ENCODE measurements at regions not wholly inside any gene's neighbourhood (a gene's known extent, or its start where the extent isn't known, plus 50 kb on each side); places are given as distances from the start of the nearest gene placed in this dataset.

GRCh38 chr4:181420950-181421349 is 822.3 kb upstream of the TENM3 start:
- no peak for DNase-seq

GRCh38 chr4:181424362-181425016 is 818.7 kb upstream of the TENM3 start:
- DNase-seq: no peak

- DNase-seq: no peak
Observed at GRCh38 chr4:181427076-181427475, 816.1 kb upstream of the TENM3 start.

GRCh38 chr4:181431006-181431405 is 812.2 kb upstream of the TENM3 start:
- DNase-seq: no peak

DNA sequence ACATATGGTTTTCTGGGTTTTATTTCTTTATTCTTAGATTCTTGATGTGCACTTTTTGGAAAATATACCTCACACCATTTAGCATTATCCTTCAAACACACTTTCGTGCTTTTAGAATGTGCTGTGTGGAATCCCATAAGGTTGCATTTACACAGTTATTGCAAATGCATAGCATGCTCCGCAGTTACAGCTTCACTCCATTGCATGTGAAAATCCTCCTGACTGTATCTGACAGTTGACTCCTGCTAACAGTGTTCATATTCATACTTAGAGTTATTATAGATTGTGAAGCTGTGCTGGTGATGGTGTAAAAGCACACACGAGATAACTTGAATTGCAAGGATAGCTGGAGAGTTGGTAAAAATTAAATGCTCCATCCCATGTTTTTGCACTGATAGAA is 811.5 kb upstream of the TENM3 start:
- no peak for DNase-seq

DNA sequence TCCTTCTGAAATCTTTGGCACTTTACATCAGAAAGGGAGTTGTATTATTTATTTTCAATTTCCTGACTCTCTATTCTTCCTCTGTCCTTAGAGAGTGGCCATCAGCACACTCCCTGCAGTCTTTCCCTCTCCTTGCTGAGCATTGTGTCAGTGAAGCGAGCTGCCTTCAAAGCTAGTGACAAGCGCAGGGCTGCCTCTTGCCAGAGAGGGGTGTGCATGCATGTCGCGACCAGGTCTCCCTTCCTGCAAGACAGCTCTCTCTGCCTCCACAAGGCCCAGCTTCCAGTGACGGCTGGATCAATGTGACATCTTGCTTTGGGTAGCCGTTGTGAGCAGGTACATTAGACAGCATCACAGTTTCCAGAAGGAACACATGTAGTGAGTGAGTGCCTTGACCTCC is 810.9 kb upstream of the TENM3 start:
- no peak for DNase-seq

DNA sequence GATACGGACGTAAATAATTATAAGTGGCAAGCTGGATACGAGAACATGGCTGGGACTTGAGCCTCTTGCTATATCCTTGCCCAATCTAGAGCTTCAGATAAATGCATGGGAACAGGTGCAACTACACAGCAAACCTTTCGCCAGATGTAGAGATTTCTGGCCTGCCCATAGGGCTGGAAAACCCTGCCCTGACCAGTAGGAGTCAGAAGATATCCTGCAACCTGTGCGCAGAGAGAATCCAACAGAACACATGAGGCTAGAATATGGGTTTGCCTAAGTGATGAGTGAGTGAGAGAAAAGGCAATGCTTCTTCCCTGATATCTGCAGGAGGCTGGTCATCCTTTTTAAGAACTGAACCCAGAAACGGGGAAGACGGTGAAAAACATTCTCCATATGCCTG is 805.3 kb upstream of the TENM3 start:
- DNase-seq: no peak

DNA sequence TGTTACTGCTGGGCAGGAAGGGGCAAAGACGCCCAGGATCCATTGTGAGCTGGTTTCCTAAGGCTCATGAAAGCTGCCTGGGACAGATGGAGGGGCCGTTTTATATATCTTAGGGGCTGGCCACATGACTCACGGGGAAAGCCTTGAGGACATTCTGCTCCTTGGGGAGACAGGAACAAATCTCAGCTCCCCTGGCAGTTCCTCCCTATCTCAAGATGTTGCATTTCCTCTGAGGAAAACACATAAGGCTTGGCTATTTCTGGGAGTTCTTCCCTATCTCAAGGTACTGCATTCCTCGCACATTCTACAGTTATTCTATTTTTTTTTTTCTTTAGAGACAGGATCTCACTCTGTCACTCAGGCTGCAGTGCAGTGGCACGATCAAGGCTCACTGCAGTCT is 804.6 kb upstream of the TENM3 start:
- DNase-seq: no peak

- DNase-seq: no peak
Observed at GRCh38 chr4:181443021-181443420, 800.2 kb upstream of the TENM3 start.

DNA sequence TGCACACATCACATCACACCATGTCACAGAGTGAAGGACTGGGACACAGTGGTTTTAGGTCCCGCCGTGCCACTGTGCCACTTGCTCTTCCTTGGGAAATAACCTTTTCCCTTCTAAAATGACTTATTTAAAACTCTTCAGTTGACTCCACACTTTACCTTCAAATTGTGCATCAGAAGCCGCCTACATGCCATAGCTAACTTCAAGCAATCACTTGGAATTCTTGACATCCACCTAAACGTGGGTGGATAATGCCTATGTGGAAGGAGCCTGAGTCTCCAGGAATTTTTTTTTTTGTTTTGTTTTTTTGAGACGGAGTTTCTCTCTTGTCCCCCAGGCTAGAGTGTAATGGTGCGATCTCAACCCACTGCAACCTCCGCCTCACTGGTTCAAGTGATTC is 777.4 kb upstream of the TENM3 start:
- DNase-seq: no peak

DNA sequence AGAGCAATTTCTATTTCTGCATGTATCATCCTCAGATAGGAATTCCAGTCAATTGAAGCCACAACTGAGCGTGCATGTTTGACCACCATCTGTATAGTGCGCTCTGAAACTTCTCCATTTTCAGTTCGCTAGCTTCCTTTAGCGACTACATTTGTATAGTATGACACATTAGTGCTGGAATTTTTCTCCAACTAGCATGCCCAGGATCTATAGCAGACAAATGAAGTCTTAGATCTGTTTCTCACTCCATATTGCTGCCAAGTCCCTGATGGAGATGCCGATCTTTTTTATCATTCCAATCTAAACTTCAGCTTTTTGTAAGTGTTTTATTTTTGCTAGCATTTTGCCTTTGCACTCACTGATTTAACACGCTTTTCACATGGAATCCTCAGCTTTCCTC is 774.8 kb upstream of the TENM3 start:
- no peak for DNase-seq

DNA sequence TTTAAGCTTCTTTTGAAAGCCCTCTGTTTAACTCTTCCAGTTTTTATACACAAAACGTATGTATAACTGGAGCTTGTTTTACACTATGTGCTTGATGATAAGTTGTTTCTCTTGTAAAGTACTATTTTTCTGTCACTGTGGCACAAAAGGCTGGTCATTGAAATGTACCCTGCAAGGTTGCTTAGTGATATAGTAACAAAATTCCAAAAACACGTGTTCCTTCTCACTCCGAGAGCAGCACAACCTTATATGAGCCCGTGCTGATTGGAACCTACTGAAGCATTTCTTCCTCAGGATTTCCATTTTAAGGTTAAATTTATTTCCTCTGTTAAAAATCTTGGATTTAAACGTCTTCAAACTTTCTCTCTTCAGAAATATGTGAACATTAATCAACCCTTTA is 772.9 kb upstream of the TENM3 start:
- no peak for DNase-seq

DNA sequence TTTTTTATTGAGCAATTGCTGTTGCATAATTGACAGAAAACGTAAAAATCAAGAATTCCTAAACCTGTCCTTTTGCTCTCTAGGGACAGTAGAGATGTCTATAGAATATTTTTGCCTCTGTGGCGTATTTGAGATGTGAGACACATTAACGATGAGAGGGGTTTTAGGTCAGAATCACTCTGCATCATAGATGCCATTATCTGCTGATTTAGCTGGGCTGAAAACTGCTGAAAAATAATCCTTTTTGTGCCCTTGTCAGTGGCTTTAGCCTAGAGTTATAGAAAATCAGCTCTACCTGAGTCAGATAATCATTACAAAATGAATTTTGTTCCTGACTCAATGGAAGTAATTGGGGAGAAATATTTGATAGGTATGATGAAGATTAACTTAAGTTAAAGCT is 767.8 kb upstream of the TENM3 start:
- no peak for DNase-seq

DNA sequence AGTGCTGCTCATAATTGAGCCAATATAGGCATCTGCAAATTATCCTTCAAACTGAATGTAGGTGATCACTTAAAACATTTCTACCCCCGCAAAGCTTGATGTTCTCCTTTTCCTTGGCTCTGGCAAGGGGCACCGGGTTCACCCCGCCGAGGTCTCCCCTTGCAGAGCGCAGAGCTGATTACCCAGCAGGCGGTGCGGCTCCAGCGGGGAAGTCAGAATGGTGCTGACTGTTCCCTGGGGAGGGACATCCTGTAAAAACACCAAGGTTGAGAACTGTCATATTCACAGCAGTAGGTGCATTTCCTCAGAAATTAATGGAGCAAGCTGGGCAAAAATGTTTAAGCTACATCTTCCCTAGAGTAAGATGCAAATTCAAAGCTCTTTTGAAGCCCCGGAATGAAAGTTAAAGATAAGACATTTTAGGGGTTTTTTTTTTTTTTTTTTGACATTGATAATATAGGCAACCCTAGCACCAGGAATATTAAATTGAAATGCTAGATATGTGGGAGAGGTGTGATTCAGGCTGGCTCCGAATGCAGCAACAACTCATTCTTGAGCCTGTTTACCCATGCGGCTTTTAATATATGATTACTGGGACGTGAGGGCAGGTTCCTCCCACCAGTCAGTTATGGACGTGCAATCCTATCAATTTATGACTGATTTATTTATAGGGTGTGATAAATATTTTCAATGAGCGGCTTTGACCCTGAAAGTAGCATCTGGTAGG is 767.3 kb upstream of the TENM3 start:
- no peak for DNase-seq

DNA sequence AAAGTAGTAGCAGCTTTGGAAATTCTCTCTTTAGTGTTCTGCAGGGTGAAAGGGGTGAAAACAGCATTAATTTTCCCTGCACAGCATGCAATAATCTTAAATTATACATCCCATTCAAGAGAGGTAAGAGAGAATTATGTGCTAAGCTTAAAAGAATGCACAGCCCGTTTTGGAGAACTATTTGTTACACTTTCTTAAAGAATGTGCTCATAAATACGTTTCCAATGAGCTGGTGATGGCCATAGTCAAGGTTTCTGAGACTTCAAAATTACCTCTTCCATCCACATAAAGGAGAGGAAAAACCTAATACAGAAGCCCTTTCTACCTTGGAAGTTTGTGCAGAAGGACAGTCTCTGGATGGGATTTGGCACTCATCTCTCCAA is 766.7 kb upstream of the TENM3 start:
- no peak for DNase-seq

- DNase-seq: no peak
Observed at GRCh38 chr4:181477591-181477990, 765.6 kb upstream of the TENM3 start.

DNA sequence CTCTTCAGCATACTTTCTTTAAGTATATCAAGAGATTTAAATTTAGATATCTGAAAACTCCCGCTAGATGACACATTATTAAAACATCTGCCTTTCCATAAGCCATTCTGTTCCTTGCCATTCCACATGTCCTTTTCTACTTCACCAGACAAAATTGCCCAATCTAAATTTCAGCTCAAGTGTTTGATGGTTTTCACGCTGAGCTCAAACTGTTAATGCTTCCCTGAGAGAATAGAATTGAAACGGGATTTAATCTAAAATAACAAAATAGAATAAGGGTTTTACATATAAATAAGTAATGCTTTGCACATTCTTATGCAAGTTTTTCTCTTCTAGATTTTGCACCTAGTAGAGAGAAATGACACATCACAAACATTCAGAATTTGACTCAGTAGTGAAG is 764.5 kb upstream of the TENM3 start:
- DNase-seq: no peak

- DNase-seq: no peak
Observed at GRCh38 chr4:181479141-181479540, 764.1 kb upstream of the TENM3 start.

DNA sequence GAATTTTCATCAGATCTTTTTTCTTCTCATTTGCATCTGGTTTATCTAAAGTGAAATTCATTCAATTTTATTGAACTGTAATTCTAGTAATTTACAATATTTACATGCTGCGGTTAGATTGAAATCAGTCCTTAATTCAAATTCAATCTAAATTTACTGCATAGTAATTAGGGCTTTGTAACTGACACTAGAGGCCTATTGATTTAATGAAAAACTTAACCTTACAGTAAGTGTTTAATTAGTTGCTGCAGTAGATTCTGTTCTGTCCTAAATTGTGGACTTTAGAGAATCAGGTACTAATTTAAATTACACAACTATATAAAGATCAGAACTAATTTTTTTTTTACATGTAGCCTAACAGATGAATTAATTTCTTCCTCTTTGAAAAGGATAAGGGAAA is 758.8 kb upstream of the TENM3 start:
- DNase-seq: no peak

DNA sequence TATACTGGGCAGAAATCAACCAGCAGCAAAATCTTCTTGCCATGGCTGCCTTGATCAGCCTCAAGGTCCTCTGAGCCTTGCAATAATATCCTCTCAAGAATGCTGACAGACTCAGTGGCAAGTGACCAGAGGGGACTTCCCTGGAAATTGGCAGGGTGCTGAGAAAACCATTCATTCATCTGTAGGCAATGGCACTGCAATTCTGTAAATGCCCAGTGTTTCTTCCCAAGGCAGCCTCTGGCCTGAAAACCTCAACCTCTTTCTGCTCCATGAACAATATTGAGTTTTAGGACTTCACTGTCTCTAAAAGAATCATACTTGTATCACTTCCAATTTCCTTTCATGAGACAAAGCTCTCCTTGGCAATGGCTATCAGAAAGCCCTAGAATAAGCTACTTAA is 754.3 kb upstream of the TENM3 start:
- DNase-seq: no peak

DNA sequence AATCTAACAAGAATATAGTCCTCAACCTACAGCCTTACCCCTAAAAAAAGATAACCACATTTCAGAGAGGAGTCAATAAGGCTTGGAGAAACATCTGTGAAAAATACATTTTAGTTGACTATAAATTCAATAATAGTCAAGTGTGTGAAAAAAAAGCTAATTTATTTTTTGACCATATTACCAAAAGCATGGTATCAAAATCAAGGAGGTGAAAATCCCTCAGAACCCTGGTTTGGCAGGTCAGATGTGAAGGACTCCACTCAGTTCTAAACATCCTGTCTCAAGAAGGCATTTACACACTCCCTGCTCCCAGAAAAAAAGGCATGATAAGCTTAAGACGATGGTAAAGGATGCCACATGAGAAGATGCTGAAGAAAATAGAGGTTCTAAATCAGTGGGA is 745.1 kb upstream of the TENM3 start:
- DNase-seq: no peak

DNA sequence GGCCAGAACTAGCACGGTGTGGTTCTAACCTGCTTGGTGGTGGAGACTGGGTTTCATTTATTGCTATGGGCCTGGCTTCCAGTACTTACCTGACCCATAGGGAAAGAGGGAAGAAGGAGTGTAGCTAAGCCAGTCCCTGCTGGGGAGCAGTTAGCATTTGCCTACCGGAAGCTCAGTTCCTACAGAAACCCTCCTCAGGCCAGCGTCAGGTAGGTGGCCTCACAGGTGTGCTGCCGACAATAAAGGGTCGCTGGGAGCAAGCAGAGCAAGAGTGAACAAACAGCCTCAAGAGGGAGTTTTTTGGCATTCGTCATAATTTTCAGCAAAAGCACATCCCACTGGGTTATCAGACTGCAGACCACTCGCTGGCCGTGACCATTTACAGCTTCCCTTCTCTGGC is 740.6 kb upstream of the TENM3 start:
- DNase-seq: no peak

DNA sequence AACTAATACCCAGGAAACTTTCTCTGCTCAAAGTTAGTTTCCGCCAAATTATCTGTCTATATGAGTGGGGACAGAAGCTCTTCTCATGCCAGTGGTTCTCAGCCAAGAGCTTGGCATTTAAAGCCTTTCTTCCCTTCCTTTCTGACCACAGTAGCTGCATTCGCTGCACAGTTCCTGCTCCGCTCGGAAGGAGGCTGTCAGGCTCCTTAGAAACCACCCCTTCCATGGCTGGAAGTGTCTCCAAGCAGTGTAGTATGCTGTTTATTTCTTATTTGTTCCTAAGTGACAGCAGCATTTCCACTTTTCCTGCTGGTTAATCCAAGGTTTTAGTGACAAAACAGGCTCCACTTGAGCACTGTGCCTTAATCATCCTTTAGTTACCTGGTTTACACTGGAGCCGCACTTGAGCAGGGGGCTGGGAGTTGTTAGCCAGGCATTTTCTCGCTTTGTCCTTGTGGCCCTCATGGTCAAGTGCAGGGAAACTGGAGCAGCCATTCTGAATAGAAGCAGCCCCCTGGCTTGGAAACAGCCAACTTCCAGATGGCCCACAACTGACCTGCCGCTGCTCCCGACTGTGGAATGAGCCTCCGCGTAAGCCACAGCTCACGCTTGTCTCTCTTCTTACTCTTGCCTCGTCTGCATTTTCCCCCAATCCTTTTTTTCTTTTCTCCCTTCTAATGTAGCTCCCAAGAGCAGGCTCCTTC is 739.4 kb upstream of the TENM3 start:
- no peak for DNase-seq

DNA sequence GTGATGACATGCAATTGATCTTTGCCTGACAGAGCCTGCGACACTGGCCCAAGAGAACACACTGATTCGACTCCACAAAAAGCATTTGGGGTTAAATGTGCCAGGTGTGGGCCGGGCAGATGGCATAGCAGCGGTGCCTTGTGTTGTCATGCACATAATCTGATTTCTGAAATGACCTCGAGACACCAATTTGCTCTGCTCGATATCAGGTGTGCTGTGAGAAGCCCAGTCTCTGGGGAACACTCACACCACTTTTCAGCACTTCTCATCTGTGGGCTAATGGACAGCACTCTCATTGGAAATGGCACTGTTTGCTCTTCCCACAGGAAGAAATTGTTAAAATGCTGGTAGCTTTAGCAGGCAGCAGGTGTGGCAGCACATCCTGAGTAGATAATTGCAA is 738.3 kb upstream of the TENM3 start:
- peak; percentile 44 for DNase-seq
